GM21447 (cell line): ENCODE measurements at regions not wholly inside any gene's neighbourhood (a gene's known extent, or its start where the extent isn't known, plus 50 kb on each side); places are given as distances from the start of the nearest gene placed in this dataset.

Source experiments
- ATAC-seq: cut with Tn5 transposase; IDR thresholded peaks from one replicate; pipeline ENCODE4 v1.9.1; 2021; ENCODE audit not compliant: unreplicated experiment

- no peak for ATAC-seq
These were observed 258.6 kb downstream of the SOX11 start for GRCh38 chr2:5950736-5951135.

- no peak for ATAC-seq
These were observed 259.3 kb downstream of the SOX11 start for GRCh38 chr2:5951471-5951870.

- no peak for ATAC-seq
These were observed 261.3 kb downstream of the SOX11 start for GRCh38 chr2:5953525-5953924.

DNA sequence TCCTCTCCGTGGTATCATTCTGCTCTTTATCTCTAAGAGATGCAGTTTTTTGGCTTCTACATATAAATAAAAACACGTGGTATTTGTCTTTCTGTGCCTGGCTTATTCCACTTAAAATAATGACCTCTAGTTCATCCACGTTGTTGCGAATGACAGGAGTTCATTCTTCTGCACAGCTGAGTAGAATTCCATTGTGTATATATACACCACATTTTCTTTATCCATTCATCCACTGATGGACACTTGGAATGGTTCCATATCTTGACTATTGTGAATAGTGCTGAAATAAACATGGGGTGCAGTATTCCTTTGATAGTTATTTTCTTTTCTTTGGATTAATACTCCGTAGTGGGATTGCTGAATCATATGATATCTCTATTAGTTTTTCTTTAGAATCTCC, 262.3 kb downstream of the SOX11 start:
- ATAC-seq = no peak

DNA sequence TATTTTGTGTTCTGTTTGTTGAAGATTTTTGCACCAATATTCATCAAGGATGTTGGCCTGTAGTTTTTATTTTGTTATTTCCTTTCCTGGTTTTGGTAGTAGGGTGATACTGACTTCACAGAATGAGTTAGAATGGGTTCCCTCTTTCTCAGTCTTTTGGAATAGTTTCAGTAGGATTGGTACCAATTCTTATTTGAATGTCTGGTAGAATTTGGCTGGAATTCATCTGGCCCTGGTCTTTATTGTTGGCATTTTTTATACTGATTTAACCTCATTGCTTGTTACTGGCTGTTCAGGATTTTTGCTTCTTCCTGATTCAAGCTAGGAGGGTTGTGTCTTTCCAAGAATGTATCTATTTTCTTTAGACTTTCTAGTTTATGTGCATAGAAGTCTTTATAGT, 263.7 kb downstream of the SOX11 start:
- ATAC-seq = no peak

DNA sequence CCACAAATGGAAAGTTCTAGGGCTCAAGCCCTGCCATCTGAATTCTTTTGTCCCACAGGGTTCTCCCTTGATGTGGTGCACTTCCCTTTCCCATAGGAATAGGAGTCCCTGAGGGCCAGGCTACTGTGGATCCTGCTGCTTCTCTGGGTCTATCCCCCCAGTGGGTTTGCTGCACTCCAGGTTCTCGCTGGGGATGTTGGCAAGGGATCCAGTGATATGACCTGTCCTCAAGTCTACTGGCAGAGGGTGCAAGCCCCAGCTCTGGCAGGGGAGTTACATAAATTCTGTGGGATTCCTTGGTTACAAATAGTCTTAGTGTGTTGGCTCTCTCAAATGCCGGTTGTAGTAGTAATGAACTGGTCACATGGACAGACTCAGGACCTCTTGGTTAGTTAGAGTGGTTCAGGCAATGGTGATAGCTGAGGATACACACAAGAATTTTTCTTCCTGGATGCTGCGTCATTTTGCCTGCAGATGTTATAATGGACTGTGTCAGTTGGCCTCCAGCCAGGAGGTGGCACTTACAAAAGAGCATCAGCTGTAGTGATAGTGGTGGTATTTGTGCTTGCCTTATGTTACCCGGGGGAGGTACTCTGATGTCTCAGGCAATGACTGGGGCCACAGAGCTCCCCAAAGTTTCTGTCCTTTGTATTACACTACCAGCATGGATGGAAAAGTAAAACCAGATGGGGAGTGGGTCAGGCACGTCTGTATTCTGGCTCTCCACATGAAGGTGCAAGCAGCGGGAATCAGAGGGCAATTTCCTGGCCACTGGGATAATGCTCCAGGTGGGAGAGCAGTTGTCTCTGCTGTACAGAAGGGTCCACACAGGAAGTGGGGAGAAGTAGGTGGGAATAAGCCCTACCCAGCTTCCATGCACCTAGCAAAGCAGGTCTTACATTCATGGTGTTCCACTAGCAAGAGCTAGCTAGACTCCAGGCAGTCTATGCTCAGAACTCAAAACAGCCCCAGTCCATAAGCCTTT, 267.9 kb downstream of the SOX11 start:
- ATAC-seq = no peak

DNA sequence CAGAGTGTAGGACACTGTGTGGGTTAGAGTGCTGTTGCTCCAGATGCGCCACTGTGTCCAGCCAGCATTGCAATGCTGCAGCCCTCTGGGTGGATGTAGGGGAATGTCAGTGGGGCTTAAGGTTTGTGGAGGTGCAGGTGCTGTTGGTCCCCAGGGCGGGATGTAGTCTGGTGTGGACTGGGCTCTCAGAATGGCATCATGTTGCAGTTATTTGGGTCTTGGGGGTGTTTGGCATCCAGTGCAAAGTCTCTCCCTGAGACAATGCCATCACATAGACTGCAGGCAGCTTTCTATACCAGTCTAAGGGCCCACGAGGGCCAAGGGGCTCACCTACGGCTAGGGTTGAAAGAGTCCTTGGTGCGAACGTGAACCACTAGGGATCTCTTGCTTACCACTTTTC, 275.3 kb downstream of the SOX11 start:
- ATAC-seq = no peak

- no peak for ATAC-seq
These were observed 277.1 kb downstream of the SOX11 start for GRCh38 chr2:5969303-5969702.

DNA sequence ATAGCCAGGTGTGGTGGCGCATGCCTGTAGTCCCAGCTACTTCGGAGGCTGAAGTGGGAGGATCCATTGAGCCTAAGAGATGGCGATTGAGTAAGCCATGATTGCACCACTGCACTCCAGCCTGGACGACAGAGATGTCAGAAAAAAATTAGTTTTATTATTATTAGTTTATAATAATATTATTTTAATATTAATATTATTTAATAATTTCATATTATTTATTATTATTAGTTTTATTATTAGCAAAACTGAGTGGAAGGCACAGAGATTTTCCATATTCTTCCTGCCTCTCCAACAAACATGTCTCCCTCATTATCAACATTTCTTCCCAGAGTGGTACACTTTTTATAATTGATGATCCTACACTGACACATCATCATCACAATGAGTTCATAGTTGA, 278.2 kb downstream of the SOX11 start:
- no peak for ATAC-seq

DNA sequence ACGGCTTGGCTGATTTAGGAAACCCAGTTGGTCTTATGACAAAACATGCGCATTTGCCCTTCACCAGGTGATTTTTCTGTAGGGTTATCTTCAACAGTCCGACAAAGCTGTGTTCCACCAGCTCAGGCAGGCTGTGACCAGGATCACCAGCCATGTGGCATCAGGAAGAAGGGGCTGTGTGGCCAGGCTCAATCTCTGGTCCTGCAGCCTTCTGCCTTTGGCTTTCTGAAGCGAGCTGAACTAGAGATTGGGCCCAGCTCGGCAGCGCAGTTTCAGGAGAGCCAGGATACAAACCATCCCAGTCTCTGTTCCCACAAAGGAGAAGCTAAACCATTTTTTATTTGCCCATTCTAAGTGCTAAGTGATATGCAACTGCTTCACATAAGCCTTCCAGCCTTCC, 282.3 kb downstream of the SOX11 start:
- ATAC-seq = no peak

DNA sequence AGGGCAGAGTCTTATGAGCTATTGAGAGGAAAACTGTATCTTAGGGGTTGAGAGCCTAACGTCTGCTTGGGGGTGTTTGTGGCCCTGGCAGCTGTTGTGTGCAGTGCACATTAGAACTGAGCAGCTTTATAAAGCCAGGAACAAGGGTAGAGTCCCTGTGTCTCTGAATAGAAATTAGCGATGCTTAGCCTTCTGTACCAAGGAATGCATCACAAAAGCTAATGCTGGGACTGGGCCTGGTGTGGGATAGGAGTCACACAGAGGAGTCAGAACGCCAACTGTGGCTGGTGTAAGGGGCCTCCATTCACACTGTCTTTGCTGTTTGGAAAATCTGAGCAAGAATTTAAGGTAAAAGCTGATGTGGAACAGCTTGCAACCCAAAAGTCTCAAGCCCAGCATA, 283.2 kb downstream of the SOX11 start:
- ATAC-seq = no peak

- ATAC-seq = no peak
These were observed 284.4 kb downstream of the SOX11 start for GRCh38 chr2:5976531-5977065.

GRCh38 chr2:5977477-5977876, 285.3 kb downstream of the SOX11 start:
- no peak for ATAC-seq

- no peak for ATAC-seq
These were observed 286.1 kb downstream of the SOX11 start for GRCh38 chr2:5978131-5978751.

GRCh38 chr2:5980450-5981190, 288.4 kb downstream of the SOX11 start:
- ATAC-seq = no peak

DNA sequence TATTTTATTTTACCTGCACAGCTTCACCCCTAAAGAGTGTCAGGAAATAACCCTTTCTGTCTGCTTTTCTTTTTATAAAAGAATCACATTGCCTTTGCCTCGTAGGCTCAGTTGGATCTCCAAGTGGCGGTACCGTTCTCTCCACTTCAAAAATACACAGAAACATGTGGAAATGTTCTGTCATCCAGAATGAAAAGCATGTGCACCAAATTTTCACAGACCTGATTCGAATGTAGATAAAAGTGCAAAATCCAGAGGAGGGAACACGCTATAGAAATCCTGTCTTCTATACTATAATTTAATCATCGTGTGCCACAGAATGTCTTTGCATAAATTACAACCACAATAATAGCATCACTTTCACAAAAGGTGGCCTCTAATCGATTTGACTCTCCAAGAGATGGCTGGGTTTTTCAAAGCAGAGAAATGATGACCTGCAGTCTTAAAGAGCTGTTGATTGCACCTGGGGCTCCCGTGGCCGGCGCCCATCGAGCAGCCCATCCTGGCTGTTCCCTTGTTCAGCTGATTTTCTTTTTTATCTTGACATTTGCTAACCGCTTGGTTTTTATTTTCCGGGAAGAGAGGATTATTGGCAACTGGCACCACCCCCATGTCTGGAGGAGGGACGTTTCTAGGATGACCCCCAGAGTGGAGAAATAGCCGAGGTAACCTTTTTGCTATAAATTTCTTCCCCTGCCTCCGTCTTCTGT, 290.2 kb downstream of the SOX11 start:
- no peak for ATAC-seq

GRCh38 chr2:5982903-5983265, 290.7 kb downstream of the SOX11 start:
- ATAC-seq = no peak

GRCh38 chr2:5983511-5984272, 291.5 kb downstream of the SOX11 start:
- no peak for ATAC-seq

DNA sequence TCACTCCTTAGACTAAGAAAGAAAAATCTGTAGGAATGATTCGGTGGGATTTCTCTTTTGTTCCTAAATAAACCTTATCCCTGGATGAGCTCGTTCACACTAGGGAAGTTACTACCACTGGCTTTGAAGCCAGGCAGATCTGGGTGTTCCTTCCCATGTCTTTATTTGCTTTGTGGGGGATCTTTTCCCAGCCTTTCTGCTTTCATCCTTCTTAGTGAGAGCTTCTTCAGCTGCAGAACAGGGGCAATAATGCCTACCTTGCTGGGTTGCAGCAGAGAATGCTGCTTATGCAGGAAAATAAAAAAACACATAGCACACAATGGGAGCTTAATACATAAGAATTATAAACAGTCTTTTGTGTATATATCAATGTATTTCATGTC, 292.1 kb downstream of the SOX11 start:
- ATAC-seq = no peak

DNA sequence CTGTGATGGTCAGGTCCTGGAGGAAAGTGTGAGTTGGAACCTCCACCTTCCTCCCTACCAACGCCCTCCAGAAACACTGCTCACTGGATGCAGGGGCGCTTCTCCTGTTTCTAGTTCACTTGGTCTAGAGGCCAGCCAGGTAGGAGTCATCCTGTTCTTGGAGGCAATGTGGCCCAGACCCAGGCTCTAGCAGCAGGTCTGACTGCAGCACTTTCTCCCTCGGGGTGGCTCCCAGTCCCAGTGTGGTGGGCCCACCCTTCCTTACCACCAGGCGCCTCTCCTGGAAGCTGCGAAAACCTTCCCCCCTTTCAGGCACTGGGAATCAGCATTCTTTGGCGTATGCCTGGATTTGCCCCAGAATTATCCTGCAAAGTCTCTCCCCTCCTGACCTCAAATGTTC, 292.8 kb downstream of the SOX11 start:
- no peak for ATAC-seq
